ENCODE measurements at regions not wholly inside any gene's neighbourhood (a gene's known extent, or its start where the extent isn't known, plus 50 kb on each side); places are given as distances from the start of the nearest gene placed in this dataset.
"Not testable (repeated sequence)": the region's sequence is repeated elsewhere in the genome, so short reads cannot be mapped to it uniquely, and the experiment has no call there.

GRCh38 chr5:53752282-53752681 lies 191.8 kb downstream of the NDUFS4 start:
- not testable (repeated sequence) for TF ChIP-seq CTCF (IDR thresholded peaks at IDR 0.05 in 8 of 11, conservative IDR thresholded peaks at IDR 0.05 in 3 of 11); POLR2A (IDR thresholded peaks at IDR 0.05)
